CD1c-positive myeloid dendritic cell (primary cell): ENCODE measurements at regions not wholly inside any gene's neighbourhood (a gene's known extent, or its start where the extent isn't known, plus 50 kb on each side); places are given as distances from the start of the nearest gene placed in this dataset.
A peak's percentile ranks its signal among the peaks of the same experiment; 100 is the strongest.
"Not testable (repeated sequence)": the region's sequence is repeated elsewhere in the genome, so short reads cannot be mapped to it uniquely, and the experiment has no call there.

Source experiments
- DNase-seq: peaks from one replicate; pipeline ENCODE4 v3.0.0-alpha.2; 2016; ENCODE audit errors: extremely low spot score

DNA sequence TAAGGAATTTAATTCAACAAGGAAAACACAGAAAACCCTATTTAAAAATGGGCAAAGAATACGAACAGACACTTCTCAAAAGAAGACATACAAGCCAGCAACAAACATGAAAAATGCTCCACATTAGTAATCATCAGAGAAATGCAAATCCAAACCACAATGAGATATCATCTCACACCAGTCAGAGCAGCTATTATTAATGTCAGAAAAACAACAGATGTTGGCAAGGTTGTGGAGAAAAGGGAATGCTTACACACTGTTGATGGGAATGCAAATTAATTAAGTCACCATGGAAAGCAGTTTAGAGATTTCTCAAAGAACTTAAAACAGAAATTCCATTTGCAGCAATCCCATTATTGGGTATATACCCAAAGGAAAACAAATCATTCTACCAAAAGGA is 55.2 kb downstream of the GCC1 start:
- DNase-seq = no peak

DNA sequence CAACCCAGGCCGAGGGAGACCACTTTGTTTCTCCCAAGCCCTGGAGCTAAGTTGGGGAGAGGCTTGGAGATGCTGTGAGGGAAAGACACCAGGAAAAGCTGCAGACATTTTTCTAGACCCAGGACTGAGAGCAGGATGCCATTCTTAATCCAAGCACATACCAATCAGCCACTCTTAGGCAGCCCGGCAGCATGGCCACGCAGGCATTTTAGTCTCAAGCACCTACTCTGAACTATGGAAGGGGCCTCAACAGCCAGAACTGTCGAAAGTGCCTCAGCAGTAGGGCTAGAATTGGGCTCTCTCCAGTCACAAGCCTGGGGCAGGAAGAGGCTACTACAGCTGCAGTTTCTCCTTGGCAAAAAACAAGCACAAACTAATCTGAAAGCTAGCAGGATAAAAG is 57.8 kb downstream of the GCC1 start:
- no peak for DNase-seq

DNA sequence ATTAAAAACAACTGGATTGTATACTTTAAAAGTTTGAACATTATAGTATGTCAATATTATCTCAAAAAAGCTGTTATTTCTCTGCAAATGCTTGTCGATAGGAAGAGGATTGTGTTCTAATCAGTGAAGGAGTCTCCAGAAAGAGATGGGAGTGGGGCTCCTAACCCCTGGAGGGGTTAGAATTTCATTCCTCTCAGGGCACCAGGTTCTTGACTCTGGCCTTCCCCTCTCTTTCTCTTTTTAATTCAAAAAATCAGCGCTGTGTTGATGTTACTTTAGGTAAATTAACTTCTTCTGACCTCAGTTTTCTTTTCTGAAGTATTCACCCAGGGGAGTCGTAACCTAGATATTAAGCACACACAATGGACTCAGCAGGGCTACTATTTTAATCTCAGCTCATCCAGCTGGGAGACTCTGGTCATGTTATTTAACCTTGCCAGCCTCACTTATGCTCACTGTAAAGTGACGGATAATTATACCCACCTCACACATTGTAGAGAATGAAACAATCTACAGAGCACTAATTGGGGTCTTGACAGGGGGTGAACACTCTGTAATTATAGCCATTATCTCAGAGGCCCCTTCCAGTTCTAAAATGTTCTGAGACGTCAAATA is 59.4 kb downstream of the GCC1 start:
- no peak for DNase-seq

GRCh38 chr7:127516320-127516719 is 69.1 kb downstream of the GCC1 start:
- no peak for DNase-seq

GRCh38 chr7:127514499-127514898 is 70.9 kb downstream of the GCC1 start:
- DNase-seq = no peak

DNA sequence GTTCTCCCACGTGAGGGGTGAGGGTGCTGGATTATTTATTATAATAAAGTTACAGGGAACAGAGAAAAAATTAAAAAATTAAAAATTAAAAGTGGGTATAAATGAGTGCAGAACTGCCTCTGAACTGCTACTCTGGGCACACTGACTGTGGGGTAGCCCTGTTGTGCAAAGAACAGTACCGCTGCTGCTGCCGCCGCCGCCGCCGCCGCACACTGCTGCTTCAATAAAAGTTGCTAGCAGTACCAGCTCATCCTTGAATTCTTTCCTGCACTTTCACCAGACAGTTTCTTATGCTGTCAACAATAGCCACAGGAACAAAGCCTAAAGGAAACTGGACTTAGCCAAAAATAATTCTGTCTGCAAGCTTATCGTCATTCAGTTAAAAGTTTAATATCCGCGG is 72.1 kb downstream of the GCC1 start:
- DNase-seq = no peak

DNA sequence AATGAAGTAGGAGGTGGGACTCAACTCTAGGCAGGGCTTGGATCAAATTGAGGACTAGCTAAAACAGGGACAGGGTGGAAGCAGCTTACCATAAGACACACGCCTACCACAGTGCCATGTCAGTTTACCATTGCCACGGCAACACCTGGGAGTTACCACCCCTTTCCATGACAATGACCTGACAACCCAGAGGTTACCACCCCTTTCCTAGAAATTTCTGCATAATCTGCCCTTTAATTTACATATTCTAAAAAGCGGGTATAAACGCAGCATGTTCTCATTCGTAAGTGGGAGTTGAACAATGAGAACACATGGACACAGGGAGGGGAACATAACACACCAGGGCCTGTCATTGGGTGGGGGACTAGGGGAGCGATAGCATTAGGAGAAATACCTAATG is 72.7 kb downstream of the GCC1 start:
- DNase-seq = no peak

- peak; percentile 11 for DNase-seq
Measured at GRCh38 chr7:127504715-127505114, 80.7 kb downstream of the GCC1 start.

- no peak for DNase-seq
Measured at GRCh38 chr7:127501817-127502216, 83.6 kb downstream of the GCC1 start.

- no peak for DNase-seq
Measured at GRCh38 chr7:127487381-127487780, 94.9 kb upstream of the ZNF800 start.

GRCh38 chr7:127486654-127487053 is 94.1 kb upstream of the ZNF800 start:
- no peak for DNase-seq

DNA sequence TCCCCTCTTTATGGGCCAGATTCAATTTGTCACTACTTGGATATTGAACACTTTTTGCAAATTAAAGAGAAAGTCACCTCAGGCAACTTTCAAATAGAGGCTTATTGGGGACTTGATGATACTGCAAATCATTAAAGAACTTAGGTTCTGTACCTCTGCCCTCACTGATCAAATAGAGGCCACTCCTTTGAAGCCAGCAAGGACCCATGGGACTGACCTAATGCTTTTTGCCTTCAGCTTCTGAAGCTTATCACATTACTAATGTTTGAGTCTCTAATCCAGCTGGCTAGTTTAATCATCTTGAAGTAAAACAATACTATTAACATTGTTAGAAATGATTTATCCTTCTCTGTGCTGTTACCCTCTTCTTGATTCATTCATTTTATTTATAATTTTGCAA is 93.0 kb upstream of the ZNF800 start:
- no peak for DNase-seq

DNA sequence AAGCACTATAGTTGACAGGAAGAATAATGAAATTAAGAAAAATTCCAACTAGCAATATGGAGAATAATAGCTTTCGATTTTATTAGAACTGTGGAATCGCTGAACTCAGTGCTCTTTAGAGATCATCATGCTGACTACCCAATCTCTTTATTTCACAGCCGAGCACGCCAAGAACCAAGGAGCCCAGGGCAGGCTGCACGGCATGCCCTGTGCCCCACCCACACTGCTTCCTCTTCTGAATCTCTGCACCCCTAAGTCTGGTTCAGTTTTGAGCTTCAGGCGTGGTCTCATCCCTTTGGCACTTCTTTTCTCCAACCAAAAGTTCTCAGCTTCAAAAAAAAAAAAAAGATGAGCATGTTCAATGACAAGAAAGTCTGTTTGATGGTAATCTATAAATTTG is 92.4 kb upstream of the ZNF800 start:
- no peak for DNase-seq

GRCh38 chr7:127478461-127478860 is 86.0 kb upstream of the ZNF800 start:
- no peak for DNase-seq

DNA sequence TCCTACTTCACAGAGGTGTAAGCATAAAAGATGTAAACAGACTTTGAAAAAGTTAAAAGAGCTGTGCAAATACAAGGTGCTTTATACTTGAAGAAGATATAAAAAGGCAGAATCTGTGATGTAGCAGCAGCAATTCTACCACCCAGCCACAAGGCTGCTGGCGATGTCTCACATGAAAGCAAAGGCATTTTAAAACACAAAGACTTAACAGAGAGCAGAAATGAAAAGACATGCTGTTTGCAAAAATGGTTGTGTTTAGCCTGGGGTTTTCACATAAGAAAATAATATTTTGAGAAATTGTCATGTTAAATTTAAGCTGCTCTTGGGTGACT is 85.5 kb upstream of the ZNF800 start:
- DNase-seq = no peak

GRCh38 chr7:127477295-127478023 is 85.0 kb upstream of the ZNF800 start:
- DNase-seq = no peak

GRCh38 chr7:127476618-127477017 is 84.1 kb upstream of the ZNF800 start:
- DNase-seq = no peak

DNA sequence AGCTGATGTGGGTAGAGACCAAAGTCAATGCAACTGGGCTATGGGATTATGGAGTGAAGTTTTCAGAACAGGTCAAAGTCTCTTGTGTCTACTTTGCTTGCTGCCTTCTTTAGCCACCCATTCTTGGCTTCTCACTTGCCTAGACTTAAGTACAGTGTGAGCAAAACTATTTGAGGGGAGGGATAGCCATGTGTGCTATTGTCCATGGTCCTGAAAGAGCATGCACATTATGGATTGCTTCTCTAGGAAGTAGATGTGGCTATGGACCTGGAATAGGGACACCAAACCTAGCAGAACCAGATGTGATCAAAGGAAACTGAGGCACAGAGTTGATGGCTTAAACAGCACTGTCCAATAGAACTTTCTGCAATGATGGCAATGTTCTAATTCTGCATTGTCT is 81.9 kb upstream of the ZNF800 start:
- no peak for DNase-seq

DNA sequence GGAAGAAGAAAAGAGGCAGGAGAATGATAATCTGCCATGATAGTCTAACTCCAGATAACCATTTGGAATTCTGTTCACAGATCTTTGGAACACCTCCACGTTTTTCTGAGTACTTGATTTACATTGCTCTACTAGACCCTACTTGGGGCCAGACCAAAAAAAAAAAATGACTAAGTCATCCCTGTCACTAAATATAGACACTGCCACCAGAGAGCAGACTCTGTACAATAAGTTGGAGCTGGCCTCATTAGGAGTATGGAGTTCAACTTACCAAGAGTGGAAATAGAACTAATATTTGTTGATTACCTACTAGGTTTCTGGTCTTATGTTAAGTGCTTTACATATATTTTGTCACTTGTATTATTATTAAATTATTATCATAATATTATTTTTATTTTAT is 80.9 kb upstream of the ZNF800 start:
- DNase-seq = no peak

DNA sequence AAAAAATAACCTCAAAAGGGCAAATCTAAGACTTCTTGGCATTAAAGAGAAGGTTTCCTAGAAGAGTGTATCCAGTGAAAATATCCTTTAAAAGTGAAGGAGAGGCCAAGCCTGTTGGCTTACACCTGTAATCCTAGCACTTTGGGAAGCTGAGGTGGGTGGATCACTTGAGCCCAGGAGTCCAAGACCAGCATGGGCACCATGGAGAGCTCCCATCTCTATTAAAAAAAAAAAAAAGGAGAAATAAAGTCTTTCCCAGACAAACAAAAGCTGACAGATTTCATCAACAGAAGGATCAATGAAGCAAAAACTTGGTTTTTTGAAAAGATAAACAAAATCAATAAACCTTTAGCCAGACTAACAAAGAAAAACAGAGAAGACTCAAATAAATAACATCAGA is 67.6 kb upstream of the ZNF800 start:
- no peak for DNase-seq

GRCh38 chr7:127451258-127451657 is 58.8 kb upstream of the ZNF800 start:
- not testable (repeated sequence) for DNase-seq

GRCh38 chr7:127448566-127448965 is 56.1 kb upstream of the ZNF800 start:
- DNase-seq = no peak

DNA sequence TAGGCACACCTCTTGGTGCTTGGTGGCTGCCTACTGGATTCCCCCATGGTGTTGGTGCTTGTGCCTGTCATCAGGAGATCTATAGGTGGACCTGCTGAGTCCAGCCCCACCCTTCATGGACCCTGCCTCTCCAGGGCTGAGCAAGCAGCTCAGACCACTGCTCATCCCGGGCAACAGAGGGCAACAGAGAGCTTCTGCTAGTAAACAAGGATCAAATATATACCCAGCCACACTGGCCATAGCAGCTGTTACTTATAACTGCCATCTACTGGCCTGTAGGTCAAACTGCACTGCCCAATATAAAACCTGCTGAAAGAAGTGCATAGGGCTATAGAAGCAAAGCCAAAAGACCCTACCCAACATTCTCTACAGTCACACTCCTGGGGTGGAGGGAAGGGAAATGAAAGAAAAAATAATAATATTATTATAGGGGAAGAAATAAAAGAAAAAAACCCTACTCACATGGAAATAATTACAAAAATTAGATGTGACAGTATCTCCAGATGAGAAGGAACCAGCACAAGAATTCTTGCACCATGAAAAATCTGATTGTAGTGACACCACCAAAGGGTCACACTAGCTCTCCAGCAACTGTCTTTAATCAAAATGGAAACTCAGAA is 54.9 kb upstream of the ZNF800 start:
- peak; percentile 82 for DNase-seq

DNA sequence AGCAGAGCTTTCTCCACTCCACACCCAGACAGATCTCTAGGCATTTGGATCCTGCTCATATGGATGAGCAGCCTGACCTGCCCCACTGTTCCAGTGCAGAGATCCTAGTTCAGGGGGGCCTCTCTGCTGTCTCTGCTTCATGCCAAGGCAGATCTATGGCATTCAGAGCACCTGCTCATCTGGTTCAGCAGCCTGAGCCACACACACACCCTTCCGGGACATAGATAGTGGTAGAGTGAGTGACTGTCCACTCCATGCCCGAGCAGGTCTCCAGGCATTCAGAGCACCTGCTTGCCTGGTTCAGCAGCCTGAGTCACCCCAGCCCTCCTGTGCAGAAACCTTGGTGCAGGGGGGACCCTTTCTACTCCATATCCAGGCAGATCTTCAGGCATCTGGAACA is 54.3 kb upstream of the ZNF800 start:
- DNase-seq = no peak
